GM19467 (cell line): ENCODE measurements at regions not wholly inside any gene's neighbourhood (a gene's known extent, or its start where the extent isn't known, plus 50 kb on each side); places are given as distances from the start of the nearest gene placed in this dataset.

ENCODE experiments used
- ATAC-seq: cut with Tn5 transposase; IDR thresholded peaks from one replicate; pipeline ENCODE4 v1.9.1; 2021; ENCODE audit warnings: mild to moderate bottlenecking, moderate library complexity; ENCODE audit not compliant: unreplicated experiment

- ATAC-seq = no peak
These were observed 58.3 kb upstream of the ACO1 start for GRCh38 chr9:32326146-32326545.

- no peak for ATAC-seq
These were observed 53.2 kb upstream of the ACO1 start for GRCh38 chr9:32331240-32331639.

- ATAC-seq = no peak
These were observed 50.3 kb upstream of the ACO1 start for GRCh38 chr9:32334112-32334511.
